ENCODE measurements at regions not wholly inside any gene's neighbourhood (a gene's known extent, or its start where the extent isn't known, plus 50 kb on each side); places are given as distances from the start of the nearest gene placed in this dataset.

DNA sequence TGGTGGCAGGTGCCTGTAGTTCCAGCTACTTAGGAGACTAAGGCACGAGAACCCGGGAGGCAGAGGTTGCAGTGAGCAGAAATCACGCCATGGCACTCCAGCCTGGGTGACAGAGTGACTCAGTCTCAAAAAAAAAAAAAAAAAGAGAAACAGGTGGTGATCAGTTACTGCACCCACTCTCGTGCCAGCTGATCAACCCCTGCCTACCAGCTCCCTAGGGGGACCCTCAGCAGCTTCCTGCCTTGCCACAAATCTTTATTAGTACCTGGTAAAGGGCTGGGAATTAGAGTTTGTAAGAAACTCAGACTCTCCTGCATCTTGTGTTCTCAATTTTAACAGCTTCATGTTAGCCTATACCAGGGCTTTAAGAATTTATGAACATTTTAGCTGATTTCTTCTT, 914.9 kb downstream of the EFNA5 start:
- no peaks in the 10 kb centered on the region for H3K36me3 ChIP-seq (ENCODE audit: insufficient read depth, low read length)
- WGBS, result 95% methylated on average over 3 of the region's 4 CpGs
- peaks cover 15% of the 10 kb centered on the region for H3K4me1 ChIP-seq (ENCODE audit: insufficient read depth, low read length)
- no peaks in the 10 kb centered on the region for H3K9me3 ChIP-seq (ENCODE audit: insufficient read depth, low read depth, low read length)
- H3K4me3 ChIP-seq (ENCODE audit: low read length), result no peak overlapping the region
- H3K9ac ChIP-seq (ENCODE audit: low read depth, low read length), result no peak overlapping the region
- H3K27ac ChIP-seq (ENCODE audit: low read depth, low read length), result no peak overlapping the region
- H3K27me3 ChIP-seq (ENCODE audit: insufficient read depth, low read length), result no peaks in the 10 kb centered on the region

DNA sequence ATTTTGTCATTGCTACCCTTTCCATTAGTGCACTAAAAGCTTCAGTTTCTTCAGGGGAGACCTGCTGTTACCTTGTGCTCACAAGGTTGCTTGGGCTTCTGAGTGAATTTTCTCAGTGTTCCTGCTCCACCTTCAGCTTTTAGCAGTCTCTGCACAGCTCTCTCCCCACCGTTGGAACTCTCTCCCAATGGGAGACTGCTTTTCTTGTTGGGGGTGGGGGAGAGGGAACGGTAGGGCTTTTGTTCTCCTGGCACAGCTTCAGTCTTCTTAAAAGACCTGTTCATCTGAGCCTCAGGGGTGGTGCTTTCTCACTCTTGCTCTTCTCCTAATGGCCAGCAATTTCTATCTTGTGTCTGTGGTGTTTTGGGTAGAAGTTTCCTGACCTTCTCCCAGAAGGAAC, 915.7 kb downstream of the EFNA5 start:
- 9% methylated on average over 1 of the region's 2 CpGs for WGBS

DNA sequence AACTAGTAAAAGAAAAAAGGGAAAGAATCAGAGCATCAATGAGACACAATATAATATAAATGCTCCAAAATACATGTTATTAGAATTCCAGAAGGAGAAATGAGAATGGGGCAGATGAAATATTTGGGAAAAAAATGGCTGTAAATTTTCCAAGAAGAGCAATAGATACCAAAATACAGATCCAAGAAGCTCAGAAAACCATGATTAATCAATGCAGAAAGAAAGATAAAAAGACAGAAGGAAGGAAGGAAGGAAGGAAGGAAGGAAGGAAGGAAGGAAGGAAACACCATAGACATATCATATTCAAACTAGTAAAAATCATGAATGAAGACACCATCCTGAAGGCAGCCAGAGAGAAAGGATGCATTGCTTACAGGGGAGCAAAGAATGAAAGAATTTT, 920.9 kb downstream of the EFNA5 start:
- H3K4me1 ChIP-seq (ENCODE audit: insufficient read depth, low read length), result peaks cover 3% of the 10 kb centered on the region
- no peak overlapping the region for H3K4me3 ChIP-seq (ENCODE audit: low read length)
- no peak overlapping the region for H3K9ac ChIP-seq (ENCODE audit: low read depth, low read length)
- no peaks in the 10 kb centered on the region for H3K36me3 ChIP-seq (ENCODE audit: insufficient read depth, low read length)
- no peaks in the 10 kb centered on the region for H3K27me3 ChIP-seq (ENCODE audit: insufficient read depth, low read length)
- H3K27ac ChIP-seq (ENCODE audit: low read depth, low read length), result no peak overlapping the region
- no peaks in the 10 kb centered on the region for H3K9me3 ChIP-seq (ENCODE audit: insufficient read depth, low read depth, low read length)

More for the DNA sequence above, 915.7 kb downstream of the EFNA5 start:
- H3K36me3 ChIP-seq (ENCODE audit: insufficient read depth, low read length), result no peaks in the 10 kb centered on the region
- no peaks in the 10 kb centered on the region for H3K27me3 ChIP-seq (ENCODE audit: insufficient read depth, low read length)
- no peak overlapping the region; the same call in 1 of the 2 replicates for H3K9ac ChIP-seq (ENCODE audit: low read depth, low read length)
- H3K4me3 ChIP-seq (ENCODE audit: low read length), result no peak overlapping the region
- no peaks in the 10 kb centered on the region for H3K9me3 ChIP-seq (ENCODE audit: insufficient read depth, low read depth, low read length)
- H3K4me1 ChIP-seq (ENCODE audit: insufficient read depth, low read length), result peaks cover 15% of the 10 kb centered on the region
- H3K27ac ChIP-seq (ENCODE audit: low read depth, low read length), result no peak overlapping the region

DNA sequence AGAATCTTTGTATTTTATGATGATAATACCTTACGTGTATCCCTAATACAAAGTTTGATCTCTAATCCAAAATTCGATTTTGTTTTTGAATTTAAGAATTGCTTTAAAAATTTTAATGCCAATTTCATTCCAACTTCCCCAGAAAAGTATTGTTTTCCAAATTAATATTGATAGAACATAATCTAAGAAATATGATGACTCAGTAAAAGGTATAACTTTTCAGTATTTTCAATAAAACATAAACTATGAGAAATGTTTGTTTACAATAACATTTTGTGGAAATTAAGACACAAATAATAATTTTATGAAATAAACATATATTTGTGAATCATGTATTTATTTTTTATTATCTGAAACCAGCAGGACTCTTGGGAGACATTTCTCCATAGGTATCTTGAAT, 931.6 kb downstream of the EFNA5 start:
- Histone ChIP-seq H3K36me3 (ENCODE audit: insufficient read depth, low read length) (no peaks in the 10 kb centered on the region), H3K9me3 (ENCODE audit: insufficient read depth, low read depth, low read length) (peaks cover 8% of the 10 kb centered on the region; the same call in 1 of the 2 replicates), H3K27me3 (ENCODE audit: insufficient read depth, low read length) (no peaks in the 10 kb centered on the region), H3K4me3 (ENCODE audit: low read length) (no peak overlapping the region), H3K27ac (ENCODE audit: low read depth, low read length) (no peak overlapping the region), H3K9ac (ENCODE audit: low read depth, low read length) (no peak overlapping the region), H3K4me1 (ENCODE audit: insufficient read depth, low read length) (peaks cover 8% of the 10 kb centered on the region)
- no CpG with 5 or more reads among the region's 2 CpGs for WGBS

DNA sequence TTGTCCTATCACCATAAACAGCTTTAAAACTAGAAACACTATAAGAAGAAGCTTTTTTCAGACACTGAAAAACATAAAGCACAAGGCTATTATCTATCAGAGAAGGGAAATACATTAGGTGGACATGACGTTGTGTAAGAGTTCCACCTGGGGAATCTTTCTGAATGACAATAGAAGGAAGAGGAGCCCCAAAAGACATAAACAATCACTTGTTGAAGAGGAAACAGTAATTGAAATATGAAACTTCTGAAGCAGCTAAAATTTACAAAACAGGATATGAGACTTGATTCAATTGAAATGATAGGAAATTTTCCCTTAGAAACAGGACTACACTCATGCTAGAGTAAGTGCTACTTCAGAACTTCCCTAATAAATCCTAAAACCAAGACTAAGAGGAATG, 933.6 kb downstream of the EFNA5 start:
- Histone ChIP-seq H3K27ac (ENCODE audit: low read depth, low read length) (no peak overlapping the region), H3K27me3 (ENCODE audit: insufficient read depth, low read length) (no peaks in the 10 kb centered on the region), H3K4me1 (ENCODE audit: insufficient read depth, low read length) (peaks cover 8% of the 10 kb centered on the region), H3K36me3 (ENCODE audit: insufficient read depth, low read length) (no peaks in the 10 kb centered on the region), H3K9ac (ENCODE audit: low read depth, low read length) (no peak overlapping the region), H3K4me3 (ENCODE audit: low read length) (no peak overlapping the region), H3K9me3 (ENCODE audit: insufficient read depth, low read depth, low read length) (peaks cover 14% of the 10 kb centered on the region)
- 46% methylated on average over 1 of the region's 1 CpG for whole genome bisulfite sequencing

DNA sequence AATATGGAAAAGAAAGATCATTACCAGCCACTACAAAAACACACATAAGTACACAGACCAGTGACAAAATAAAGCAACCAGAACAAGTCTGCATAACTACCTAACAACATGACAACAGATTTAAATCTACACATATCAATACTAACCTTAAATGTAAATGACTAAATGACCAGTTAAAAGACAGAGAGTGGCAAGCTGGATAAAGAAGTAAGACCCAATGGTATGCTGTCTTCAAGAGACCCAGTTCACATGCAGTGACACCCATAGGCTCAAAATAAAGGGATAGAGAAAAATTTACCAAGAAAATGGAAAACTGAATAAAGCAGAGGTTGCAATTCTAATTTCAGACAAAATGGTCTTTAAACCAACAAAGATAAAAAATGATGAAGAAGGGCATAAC, 938.1 kb downstream of the EFNA5 start:
- H3K9ac ChIP-seq (ENCODE audit: low read depth, low read length), result no peak overlapping the region
- H3K27ac ChIP-seq (ENCODE audit: low read depth, low read length), result no peak overlapping the region
- no peaks in the 10 kb centered on the region for H3K36me3 ChIP-seq (ENCODE audit: insufficient read depth, low read length)
- no peak overlapping the region for H3K4me3 ChIP-seq (ENCODE audit: low read length)
- peaks cover 8% of the 10 kb centered on the region for H3K4me1 ChIP-seq (ENCODE audit: insufficient read depth, low read length)
- H3K9me3 ChIP-seq (ENCODE audit: insufficient read depth, low read depth, low read length), result peaks cover 14% of the 10 kb centered on the region
- no peaks in the 10 kb centered on the region for H3K27me3 ChIP-seq (ENCODE audit: insufficient read depth, low read length)

DNA sequence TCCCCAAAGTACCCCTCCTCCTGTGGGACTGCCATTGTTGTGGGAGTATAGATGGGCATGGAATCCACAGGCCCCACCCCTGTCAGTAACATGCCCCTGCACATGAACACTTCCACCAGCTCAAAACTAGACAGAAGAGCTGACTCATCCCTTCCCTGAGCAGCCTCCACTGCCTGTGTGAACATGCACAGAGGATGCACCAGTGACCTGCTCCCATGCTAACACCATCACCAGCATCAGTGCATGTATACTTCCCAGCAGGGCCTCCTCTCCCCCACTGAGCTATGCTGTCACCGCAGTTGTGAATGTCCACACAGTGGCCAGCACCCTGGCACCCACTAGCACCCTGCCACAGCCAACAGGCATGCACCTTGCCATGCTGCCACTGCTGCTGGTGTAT, 939.8 kb downstream of the EFNA5 start:
- Histone ChIP-seq H3K4me3 (ENCODE audit: low read length) (no peak overlapping the region), H3K36me3 (ENCODE audit: insufficient read depth, low read length) (no peaks in the 10 kb centered on the region), H3K4me1 (ENCODE audit: insufficient read depth, low read length) (no peaks in the 10 kb centered on the region), H3K27me3 (ENCODE audit: insufficient read depth, low read length) (no peaks in the 10 kb centered on the region), H3K27ac (ENCODE audit: low read depth, low read length) (no peak overlapping the region), H3K9ac (ENCODE audit: low read depth, low read length) (no peak overlapping the region), H3K9me3 (ENCODE audit: insufficient read depth, low read depth, low read length) (peaks cover 14% of the 10 kb centered on the region)
- 97% methylated on average over 1 of the region's 1 CpG for WGBS

DNA sequence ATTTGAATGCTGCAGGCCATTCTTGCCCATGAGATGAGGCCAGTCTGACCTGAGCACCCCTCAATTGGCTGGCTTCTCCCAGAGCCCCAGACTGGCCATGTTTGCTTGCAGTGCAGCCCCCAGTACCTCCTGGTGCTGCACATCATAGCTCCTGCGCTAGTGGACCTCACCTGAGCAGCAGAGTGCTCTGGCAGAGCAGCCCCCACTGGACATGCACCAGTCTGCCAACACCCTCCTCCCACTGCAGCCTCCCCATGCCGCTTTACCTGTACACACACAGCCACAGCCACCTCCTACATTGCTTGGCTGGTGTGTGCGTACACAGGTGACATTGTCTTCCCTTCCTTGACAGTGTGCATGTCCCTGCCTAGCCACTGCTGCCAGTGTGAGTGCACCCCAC, 940.2 kb downstream of the EFNA5 start:
- no peak overlapping the region for H3K27ac ChIP-seq (ENCODE audit: low read depth, low read length)
- H3K9me3 ChIP-seq (ENCODE audit: insufficient read depth, low read depth, low read length), result peaks cover 14% of the 10 kb centered on the region
- H3K9ac ChIP-seq (ENCODE audit: low read depth, low read length), result no peak overlapping the region
- 67% methylated on average over 3 of the region's 3 CpGs for WGBS
- H3K27me3 ChIP-seq (ENCODE audit: insufficient read depth, low read length), result no peaks in the 10 kb centered on the region
- no peaks in the 10 kb centered on the region for H3K4me1 ChIP-seq (ENCODE audit: insufficient read depth, low read length)
- no peak overlapping the region for H3K4me3 ChIP-seq (ENCODE audit: low read length)
- H3K36me3 ChIP-seq (ENCODE audit: insufficient read depth, low read length), result no peaks in the 10 kb centered on the region

DNA sequence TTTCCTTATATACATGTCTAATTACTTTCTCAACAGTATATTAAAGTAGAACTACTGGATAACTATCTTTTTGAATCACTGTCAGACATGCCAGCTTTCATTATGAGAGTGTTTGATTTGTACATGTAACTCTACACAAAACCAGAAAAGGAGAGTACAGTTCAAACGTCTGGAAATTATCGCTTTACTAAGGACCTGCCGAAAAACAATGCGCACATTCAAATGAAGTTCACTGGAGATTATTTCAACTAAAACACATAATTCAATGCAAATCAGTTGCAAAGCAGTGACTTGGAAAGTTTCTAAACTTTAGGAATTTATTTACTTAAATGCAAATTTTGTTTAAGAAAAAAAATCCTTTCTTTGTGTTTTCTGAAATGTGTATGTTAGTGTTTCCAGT, 942.5 kb downstream of the EFNA5 start:
- Histone ChIP-seq H3K27ac (ENCODE audit: low read depth, low read length) (no peak overlapping the region), H3K27me3 (ENCODE audit: insufficient read depth, low read length) (no peaks in the 10 kb centered on the region), H3K4me3 (ENCODE audit: low read length) (no peak overlapping the region), H3K9ac (ENCODE audit: low read depth, low read length) (no peak overlapping the region), H3K4me1 (ENCODE audit: insufficient read depth, low read length) (no peaks in the 10 kb centered on the region), H3K36me3 (ENCODE audit: insufficient read depth, low read length) (no peaks in the 10 kb centered on the region), H3K9me3 (ENCODE audit: insufficient read depth, low read depth, low read length) (peaks cover 3% of the 10 kb centered on the region)
- WGBS, result 94% methylated on average over 4 of the region's 4 CpGs

DNA sequence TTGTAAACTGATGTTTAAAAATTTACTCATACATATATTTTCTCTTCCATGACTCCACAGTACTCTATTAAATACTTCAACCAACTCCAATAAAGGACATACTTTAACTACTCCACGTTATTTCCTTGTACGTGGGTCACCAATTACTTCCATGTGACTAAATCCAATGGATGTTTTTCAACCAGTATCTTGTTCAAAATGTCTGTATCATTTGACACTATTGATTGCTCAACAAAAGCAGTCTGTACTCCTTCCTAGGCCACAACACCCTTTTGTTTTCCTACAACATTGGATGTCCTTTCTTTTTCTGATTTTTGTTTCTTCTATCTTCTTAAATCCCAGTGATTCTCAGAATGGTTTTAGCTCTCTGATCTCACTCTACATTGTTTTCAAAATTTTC, 943.7 kb downstream of the EFNA5 start:
- Histone ChIP-seq H3K27me3 (ENCODE audit: insufficient read depth, low read length) (no peaks in the 10 kb centered on the region), H3K4me3 (ENCODE audit: low read length) (no peak overlapping the region), H3K9me3 (ENCODE audit: insufficient read depth, low read depth, low read length) (no peaks in the 10 kb centered on the region), H3K4me1 (ENCODE audit: insufficient read depth, low read length) (no peaks in the 10 kb centered on the region), H3K27ac (ENCODE audit: low read depth, low read length) (no peak overlapping the region), H3K36me3 (ENCODE audit: insufficient read depth, low read length) (no peaks in the 10 kb centered on the region), H3K9ac (ENCODE audit: low read depth, low read length) (no peak overlapping the region)
- WGBS, result 92% methylated on average over 2 of the region's 2 CpGs

DNA sequence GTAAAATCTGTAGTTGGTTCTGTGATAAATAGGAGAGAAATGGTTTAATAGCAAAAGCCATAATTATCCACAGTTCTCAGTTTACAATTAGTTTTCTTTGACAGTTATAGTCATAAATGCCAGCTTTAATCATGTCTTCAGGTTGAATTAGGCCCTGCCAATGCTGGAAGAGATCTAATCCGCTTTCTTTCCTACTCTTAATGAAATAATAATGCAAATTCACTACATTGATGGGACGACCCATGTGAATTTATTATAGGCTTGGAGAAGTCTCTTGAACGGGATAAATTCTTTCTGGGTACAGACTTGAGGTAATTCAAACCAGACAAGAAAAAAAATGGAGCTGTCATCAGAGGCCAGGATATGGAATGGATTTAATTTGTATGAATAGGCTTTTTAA, 950.4 kb downstream of the EFNA5 start:
- Histone ChIP-seq H3K9ac (ENCODE audit: low read depth, low read length) (no peak overlapping the region), H3K4me3 (ENCODE audit: low read length) (no peak overlapping the region), H3K27me3 (ENCODE audit: insufficient read depth, low read length) (no peaks in the 10 kb centered on the region), H3K27ac (ENCODE audit: low read depth, low read length) (no peak overlapping the region), H3K36me3 (ENCODE audit: insufficient read depth, low read length) (no peaks in the 10 kb centered on the region), H3K4me1 (ENCODE audit: insufficient read depth, low read length) (no peaks in the 10 kb centered on the region), H3K9me3 (ENCODE audit: insufficient read depth, low read depth, low read length) (no peaks in the 10 kb centered on the region)
- 97% methylated on average over 3 of the region's 3 CpGs for WGBS

DNA sequence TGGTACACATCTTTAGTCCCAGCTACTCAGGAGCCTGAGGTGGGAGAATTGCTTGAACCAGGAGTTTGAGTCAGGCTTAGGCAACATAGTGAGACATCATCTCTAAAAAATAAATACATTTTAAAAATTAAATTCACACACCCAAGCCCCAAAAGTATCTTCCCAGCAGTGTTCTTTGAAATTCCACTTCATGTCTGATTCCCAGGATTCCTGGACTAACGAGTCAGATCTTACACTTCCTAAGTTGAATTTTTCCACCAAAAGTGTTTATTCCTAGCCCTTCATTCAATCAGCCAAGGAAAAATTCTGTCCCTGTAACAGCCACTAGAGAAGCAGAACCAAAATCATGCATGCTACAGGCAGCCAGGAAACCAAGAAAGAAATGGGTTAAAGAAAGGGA, 970.9 kb downstream of the EFNA5 start:
- H3K4me3 ChIP-seq (ENCODE audit: low read length), result no peak overlapping the region
- 91% methylated on average over 1 of the region's 1 CpG for WGBS
- H3K9ac ChIP-seq (ENCODE audit: low read depth, low read length), result no peak overlapping the region
- no peaks in the 10 kb centered on the region for H3K27me3 ChIP-seq (ENCODE audit: insufficient read depth, low read length)
- H3K36me3 ChIP-seq (ENCODE audit: insufficient read depth, low read length), result no peaks in the 10 kb centered on the region
- H3K4me1 ChIP-seq (ENCODE audit: insufficient read depth, low read length), result no peaks in the 10 kb centered on the region
- no peaks in the 10 kb centered on the region for H3K9me3 ChIP-seq (ENCODE audit: insufficient read depth, low read depth, low read length)
- no peak overlapping the region for H3K27ac ChIP-seq (ENCODE audit: low read depth, low read length)

Data from HUES64 (cell line).